NCI-H748 (cell line): ENCODE measurements at regions not wholly inside any gene's neighbourhood (a gene's known extent, or its start where the extent isn't known, plus 50 kb on each side); places are given as distances from the start of the nearest gene placed in this dataset.

ENCODE experiments used
- DNase-seq: peaks from one replicate; lab custom pipeline; 2025; ENCODE audit not compliant: unreplicated experiment; lab: John Stamatoyannopoulos, UW

DNA sequence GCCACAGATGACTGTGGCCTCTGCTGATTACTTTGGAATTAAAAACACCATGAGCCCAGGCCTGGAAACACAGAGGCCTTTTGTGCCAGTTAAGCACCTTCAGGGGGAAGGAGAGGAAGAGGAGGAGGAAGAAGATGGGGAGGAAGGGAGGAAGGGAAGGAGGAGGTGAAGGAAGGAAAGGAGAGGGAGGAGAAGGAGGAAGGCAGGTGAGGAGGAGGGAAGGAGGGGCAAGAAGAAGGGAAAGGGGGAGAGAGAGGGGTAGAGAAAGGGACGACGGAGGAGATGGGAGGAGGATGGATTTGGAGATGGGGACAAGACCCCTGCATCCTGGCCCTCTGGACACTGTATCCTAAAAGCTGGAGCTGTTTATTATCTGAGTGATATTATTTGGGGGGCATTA lies 231.0 kb downstream of the UQCRFS1 start:
- no peak for DNase-seq

- no peak for DNase-seq
These were observed 231.4 kb downstream of the UQCRFS1 start for GRCh38 chr19:28981518-28981917.

- DNase-seq: no peak
These were observed 232.6 kb downstream of the UQCRFS1 start for GRCh38 chr19:28980236-28980868.

DNA sequence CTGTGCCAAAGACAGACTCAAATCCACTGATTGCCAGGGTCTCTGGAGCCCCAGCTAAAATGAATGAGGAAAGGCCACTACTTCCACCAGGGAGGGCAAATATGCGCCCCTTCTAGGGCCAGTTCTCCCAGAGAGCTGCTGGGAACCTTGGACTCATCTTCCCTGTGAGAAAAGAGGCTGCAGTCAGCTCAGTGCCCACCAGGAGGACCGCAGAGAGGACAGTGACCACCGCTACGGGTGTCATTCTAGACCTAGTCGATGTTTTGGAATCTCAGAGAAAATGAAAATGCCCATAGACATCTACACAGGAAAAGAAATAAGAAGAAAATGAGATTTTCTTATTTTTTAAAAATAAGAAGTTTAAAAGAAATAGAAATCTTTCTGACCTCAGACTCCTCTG lies 235.1 kb downstream of the UQCRFS1 start:
- DNase-seq: no peak

DNA sequence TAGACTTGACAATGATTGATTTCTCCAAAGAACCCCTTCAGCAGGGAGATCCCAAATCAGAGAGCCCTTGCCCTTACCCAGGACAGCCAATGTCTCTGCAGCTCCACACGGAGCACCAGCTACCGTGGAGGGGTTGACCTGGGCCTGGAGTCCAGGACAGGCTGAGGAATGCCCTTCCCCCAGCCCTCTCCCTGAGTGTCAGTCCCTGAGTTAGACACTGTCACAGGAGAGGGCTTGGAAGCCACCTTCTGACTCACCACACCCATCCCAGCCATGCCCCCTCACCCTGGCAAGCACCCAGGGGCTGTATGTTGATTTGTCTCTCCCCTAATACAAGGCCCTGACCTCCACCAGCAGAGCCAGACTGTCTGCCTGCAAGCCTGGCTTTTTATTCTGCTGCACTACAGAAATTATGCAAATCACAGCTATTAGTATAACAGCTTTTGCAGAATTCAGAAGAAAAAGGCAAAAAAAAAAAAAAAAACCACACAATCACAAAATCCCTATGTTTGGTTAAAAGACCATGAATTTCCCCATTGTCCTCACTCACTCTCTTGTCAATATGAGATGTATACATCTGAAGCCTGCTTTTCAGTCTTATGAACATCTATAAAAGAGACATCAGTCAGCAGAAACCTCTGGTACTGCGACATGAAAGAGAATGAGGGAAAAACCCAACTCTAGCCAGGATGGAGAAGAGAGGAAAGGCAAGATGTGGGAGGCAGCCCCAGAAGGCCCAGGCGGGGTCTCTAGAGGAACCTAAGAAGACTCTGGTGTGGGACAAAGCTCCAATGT lies 240.7 kb downstream of the UQCRFS1 start:
- no peak for DNase-seq

DNA sequence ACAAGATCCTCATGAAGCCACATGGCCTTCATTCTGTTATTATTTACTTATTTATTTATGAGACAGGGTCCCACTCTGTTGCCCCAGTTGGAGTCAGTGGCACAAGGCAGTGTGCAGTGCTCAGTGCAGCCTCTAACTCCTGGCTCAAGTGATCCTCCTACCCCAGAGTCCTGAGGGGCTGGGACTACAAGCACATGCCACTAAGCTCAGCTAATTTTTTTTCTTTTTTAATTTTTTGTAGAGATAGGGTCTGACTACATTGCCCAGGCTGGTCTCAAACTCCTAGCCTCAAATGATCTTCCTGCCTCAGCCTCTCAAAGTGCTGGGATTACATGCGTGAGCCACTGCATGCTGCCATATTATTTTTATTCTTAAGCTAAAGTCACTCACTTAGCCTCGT lies 241.4 kb downstream of the UQCRFS1 start:
- no peak for DNase-seq

GRCh38 chr19:28971049-28971448 lies 241.9 kb downstream of the UQCRFS1 start:
- DNase-seq: no peak

- no peak for DNase-seq
These were observed 244.2 kb downstream of the UQCRFS1 start for GRCh38 chr19:28968721-28969120.

DNA sequence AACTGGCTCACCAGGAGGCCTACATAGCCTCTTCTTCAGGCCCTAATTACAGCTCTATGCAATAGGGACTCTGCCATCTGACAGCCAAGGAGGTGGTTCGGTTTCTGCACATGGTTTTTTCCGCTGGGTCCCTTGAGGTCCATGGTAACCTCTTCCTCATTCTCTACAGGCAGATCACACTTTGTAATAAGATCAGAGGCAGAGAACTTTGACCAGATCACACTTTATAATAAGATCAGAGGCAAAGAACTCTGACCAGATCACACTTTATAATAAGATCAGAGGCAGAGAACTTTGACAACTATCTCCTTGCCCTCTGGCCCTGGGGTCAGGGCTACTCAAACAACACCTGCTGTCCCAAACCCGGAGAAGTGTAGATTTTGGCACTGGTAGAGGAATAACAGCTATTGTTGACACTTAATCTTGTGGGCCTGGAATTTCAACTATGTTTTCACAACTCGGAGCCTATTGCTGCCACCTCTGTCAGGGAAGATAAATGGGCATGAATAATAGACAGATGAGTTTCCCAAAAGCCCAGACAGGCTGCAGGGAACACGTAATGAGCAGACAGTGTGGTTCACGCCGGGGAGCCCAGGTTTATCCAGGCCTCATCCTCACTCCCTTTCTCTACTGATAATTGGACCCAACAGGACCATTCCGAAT lies 246.1 kb downstream of the UQCRFS1 start:
- no peak for DNase-seq

GRCh38 chr19:28964500-28964899 lies 248.5 kb downstream of the UQCRFS1 start:
- no peak for DNase-seq

- DNase-seq: no peak
These were observed 249.3 kb downstream of the UQCRFS1 start for GRCh38 chr19:28963486-28964250.

- no peak for DNase-seq
These were observed 251.0 kb downstream of the UQCRFS1 start for GRCh38 chr19:28961772-28962500.

DNA sequence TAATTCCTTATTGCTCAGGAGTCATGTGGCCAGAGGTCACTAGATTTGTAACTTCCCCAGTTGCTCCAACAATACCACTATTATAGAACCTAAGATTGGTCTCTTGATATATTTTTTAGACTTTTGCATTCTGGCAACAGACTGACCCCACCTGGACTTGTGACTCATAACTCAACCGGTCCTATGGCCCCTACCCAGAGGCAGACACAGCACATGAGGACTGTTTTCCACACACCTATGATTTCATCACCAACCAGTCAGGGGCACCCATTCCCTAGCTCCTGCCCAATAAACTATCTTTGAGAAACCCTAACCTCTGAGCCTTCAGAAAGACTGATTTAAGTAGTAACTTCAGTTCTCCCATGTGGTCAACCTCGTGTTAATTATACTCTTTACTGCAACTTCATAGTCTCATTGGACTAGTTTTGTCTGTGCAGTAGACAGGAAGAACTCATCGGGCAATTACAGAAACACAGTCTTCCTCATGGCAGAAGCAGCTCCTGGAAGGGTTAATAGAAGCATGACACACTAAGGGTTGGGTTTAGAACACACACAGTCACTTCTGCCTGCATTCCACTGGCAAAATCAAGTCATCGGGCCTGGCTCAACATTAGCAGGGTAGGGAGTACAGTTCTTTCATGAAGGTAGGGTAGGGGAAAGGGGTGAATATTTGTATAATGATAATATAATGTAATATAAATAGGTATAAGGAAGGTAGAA lies 251.8 kb downstream of the UQCRFS1 start:
- DNase-seq: no peak

DNA sequence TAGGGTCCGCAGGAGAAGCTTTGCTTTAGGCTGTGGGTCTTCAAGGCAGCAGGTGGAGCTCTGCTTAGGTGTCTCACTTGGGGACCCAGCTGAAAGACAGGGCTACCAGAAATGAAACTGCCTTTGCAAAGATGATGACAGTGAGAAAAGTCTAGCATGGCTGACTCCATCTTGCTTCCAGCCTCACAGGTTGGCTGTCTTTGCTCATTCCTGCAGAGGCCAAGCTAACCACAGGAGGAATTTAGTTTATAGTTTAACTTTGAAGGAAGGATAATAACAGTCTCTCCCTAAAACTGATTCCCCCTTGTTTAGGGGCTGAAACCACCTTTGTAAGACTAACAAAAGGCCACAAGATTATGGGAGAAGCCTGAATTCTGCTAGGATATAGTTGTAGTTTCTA lies 252.4 kb downstream of the UQCRFS1 start:
- DNase-seq: no peak

DNA sequence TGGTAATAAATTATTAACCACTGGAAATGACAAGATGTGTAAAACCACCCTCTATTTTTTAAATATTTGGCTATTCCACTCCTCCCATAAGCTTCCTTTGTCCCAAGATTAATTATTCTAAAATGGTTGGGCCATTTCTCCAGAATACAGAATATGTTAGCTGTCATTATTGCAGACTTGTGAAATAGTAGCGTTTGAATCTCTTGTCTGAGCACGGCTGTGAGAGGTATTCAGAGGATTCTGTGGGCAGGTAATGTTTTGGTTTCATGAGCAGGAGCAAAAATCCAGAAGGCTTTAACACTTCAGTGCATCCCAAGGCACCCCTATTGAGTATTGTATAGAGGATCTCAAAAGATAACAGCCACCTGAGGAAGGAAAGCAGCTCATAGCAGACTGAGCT lies 256.0 kb downstream of the UQCRFS1 start:
- DNase-seq: no peak

GRCh38 chr19:28956421-28956820 lies 256.5 kb downstream of the UQCRFS1 start:
- no peak for DNase-seq

DNA sequence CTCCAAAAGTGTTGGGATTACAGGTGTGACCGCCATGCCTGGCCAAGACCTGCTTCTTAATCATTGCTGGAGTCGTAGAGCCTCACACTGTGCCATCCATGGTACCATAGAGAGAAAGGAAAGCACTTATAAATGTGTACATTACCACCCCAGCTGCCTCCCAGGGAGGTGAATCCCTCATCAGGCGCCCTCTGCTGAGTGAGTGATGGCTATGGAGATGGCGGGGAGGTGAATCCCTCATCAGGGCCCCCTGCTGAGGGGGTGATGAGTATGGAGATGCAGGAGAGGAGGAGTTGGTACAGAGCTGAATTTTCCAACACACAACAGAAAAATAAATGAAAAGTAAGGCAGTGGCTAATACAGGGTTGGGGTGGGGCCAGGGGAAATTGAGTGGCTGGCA lies 263.4 kb downstream of the UQCRFS1 start:
- no peak for DNase-seq

GRCh38 chr19:28949027-28949426 lies 263.9 kb downstream of the UQCRFS1 start:
- DNase-seq: no peak

- no peak for DNase-seq
These were observed 264.4 kb downstream of the UQCRFS1 start for GRCh38 chr19:28948566-28948965.

- DNase-seq: no peak
These were observed 264.9 kb downstream of the UQCRFS1 start for GRCh38 chr19:28948026-28948425.
